MG63 (cell line): ENCODE measurements at regions not wholly inside any gene's neighbourhood (a gene's known extent, or its start where the extent isn't known, plus 50 kb on each side); places are given as distances from the start of the nearest gene placed in this dataset.

Source experiments
- DNase-seq: peaks from one replicate; pipeline ENCODE4 v3.0.0-alpha.2; 2020
- H3K27me3 ChIP-seq: fragments of 250-450 bp; sonication (Bioruptor Pico); 2 replicates; pipeline ENCODE4 v1.5.1; 2020; ENCODE audit warnings: mild to moderate bottlenecking, moderate library complexity
- H3K36me3 ChIP-seq: fragments of 250-450 bp; sonication (Bioruptor Pico); 2 replicates; pipeline ENCODE4 v1.5.1; 2020; ENCODE audit warnings: mild to moderate bottlenecking, moderate library complexity
- H3K4me3 ChIP-seq: fragments of 250-450 bp; sonication (Bioruptor Pico); 2 replicates; pipeline ENCODE4 v1.5.1; 2020; ENCODE audit warnings: mild to moderate bottlenecking, moderate library complexity
- H3K9me3 ChIP-seq: fragments of 250-450 bp; sonication (Bioruptor Pico); 2 replicates; pipeline ENCODE4 v1.5.1; 2020; ENCODE audit warnings: mild to moderate bottlenecking, moderate library complexity

DNA sequence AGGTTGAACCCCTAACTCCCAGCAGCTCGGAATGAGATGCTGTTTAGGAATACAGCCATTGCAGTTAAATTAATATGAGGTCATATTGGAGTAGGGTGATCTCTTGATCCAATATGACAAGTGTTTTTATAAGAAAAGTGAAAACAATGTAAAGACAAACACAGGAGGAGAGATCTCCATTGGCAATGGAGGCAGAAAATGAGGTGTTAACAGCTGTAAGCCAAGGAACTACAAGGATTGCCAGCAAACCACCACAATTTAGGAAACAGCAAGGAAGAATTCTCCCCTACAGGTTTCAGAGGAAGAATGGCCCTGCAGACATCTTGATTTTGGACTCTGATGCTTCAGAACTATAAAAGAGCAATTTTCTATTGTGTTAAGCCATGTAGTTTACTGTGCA lies 774.3 kb downstream of the MRPL39 start:
- no peak overlapping the region for H3K4me3 ChIP-seq
- no peak for DNase-seq
- H3K9me3 ChIP-seq = no peaks in the 10 kb centered on the region
- H3K36me3 ChIP-seq = no peaks in the 10 kb centered on the region
- H3K27me3 ChIP-seq = no peaks in the 10 kb centered on the region

DNA sequence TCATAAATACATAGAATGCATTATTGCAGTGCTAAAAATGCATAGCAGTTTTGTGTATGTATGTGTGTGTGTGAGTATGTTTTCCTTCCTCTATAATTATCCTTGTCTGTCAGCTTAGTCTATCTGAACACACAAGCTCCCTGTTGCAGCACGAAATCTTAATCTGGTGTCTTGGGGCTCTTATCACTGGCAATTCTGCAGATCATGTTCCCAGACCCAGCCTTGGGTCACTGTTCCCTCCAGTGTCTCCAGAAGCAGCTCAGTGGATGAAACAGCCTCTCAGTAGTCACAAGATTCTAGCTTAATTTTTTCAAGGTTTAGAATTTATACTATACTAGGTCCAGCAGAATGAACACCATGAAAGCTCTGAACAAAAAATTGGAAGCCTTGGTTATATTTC lies 777.9 kb downstream of the MRPL39 start:
- Histone ChIP-seq H3K27me3 (no peaks in the 10 kb centered on the region), H3K9me3 (no peaks in the 10 kb centered on the region), H3K4me3 (no peak overlapping the region), H3K36me3 (no peaks in the 10 kb centered on the region)
- DNase-seq = no peak

DNA sequence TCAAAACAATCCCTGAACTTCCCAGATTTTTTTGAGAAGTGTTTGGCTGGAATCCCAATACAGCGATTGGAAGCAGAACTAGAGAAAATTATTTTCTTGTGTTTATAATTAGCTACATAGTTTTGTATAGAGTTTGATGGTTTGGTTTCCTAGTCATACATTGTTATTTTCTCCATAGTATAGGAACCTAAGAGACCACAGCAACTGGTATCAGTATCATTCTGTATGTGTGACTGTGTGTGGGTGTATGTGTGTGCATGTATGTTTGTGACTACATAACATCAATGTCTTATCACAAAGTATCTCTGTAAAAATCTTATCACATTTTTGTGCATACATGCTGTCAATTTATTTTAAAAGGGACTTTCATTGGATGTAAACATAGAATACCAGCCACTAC lies 780.5 kb downstream of the MRPL39 start:
- Histone ChIP-seq H3K27me3 (no peaks in the 10 kb centered on the region), H3K9me3 (no peaks in the 10 kb centered on the region), H3K4me3 (no peak overlapping the region), H3K36me3 (no peaks in the 10 kb centered on the region)
- no peak for DNase-seq

DNA sequence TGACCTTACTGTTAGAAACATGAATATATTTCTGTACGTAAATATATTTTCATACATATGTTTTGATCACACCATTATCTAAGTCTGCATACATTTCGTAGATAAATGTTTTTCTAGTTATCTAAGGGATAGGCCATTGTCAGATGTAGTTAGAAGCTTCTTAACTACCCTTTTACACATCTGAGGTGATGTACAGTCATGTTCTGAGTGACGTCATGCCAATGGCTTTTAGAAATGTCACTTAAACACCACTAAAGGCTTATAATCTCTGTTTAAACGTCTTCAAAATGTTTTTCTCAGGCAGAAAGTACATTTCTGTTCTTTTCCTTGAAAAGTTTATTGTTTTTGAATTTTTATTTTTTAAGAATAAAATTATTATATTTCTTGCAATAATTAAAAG lies 781.9 kb downstream of the MRPL39 start:
- no peak overlapping the region for H3K4me3 ChIP-seq
- no peaks in the 10 kb centered on the region for H3K36me3 ChIP-seq
- no peaks in the 10 kb centered on the region for H3K9me3 ChIP-seq
- DNase-seq = no peak
- H3K27me3 ChIP-seq = no peaks in the 10 kb centered on the region

DNA sequence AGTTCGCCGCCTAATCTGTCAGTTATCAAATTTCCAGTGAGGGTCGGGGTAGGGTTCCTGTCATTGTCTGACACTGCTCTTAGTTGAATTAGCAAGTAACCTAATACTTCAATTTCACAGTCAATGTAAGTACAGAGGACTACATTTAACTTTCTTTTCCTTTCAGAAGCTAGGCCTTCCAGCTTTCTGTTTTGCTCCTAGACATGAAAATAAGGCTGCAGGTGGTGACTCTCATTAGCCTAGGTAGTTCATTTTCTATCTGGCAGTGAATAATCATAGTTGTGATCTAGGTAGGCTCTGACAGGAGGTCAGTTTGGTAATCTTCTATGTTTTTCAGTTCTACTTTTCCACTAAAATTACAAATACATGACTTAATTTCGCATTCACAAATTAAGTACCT lies 783.1 kb downstream of the MRPL39 start:
- H3K9me3 ChIP-seq = no peaks in the 10 kb centered on the region
- no peaks in the 10 kb centered on the region for H3K36me3 ChIP-seq
- no peaks in the 10 kb centered on the region for H3K27me3 ChIP-seq
- DNase-seq = no peak
- no peak overlapping the region for H3K4me3 ChIP-seq

DNA sequence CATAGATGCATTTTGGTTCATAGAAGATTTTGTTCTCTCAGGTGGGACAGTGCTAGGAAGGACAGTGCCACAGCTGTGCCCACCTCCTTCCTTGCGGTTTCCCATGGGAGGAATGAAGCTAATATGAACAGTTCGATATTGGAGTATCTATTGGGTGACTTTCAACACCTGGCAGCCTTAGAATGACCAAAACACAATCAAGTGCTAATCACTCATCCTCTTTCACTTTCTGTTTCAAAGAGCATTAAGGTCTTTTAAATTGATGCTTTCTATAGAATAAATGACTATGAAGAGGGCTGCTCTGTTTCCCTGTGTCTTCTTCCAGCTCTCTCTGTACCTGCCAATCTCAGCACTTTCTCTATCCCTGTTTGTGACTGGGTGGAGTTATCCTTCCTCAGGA lies 784.0 kb downstream of the MRPL39 start:
- Histone ChIP-seq H3K9me3 (no peaks in the 10 kb centered on the region), H3K36me3 (no peaks in the 10 kb centered on the region), H3K4me3 (no peak overlapping the region), H3K27me3 (no peaks in the 10 kb centered on the region)
- no peak for DNase-seq

DNA sequence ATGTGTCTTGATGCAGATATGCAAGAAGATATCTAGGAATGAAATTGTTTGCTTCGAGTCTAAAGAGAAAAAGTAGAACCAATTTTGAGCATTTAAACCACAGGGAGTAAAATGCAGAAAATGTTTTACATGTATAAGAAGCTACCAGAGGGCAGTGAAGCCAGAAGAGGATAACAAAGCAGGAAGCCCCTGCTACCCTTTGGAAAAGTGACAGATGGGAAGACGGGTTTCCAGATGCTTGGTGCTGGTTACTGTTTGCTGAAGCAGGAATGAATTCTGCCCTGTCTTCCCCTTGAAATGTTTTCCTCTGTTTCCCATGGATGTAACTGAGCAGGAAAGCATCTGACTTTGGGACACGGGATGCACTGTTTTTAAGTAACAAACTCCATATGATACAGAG lies 822.2 kb downstream of the MRPL39 start:
- Histone ChIP-seq H3K4me3 (no peak overlapping the region), H3K36me3 (no peaks in the 10 kb centered on the region), H3K9me3 (no peaks in the 10 kb centered on the region), H3K27me3 (no peaks in the 10 kb centered on the region)
- DNase-seq = no peak

DNA sequence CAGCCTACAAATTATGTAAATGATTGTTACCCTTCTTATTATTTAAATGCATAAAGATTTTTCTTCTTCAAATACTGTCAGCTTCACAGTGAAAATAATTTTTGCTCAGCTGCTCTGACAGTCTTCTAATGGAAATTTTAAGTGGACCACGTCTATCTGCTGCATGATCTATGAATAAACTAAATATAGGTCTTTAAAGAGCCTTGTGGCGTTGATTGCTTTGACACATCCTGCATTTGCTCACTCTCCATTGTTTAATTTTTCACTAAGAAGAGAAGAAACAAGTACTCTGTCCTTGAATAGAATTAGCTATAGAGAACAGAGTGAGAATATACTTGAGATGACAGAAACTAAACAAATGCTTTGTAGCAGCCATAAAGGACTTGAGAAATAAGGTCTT lies 826.1 kb downstream of the MRPL39 start:
- DNase-seq = no peak
- Histone ChIP-seq H3K4me3 (no peak overlapping the region), H3K36me3 (no peaks in the 10 kb centered on the region), H3K27me3 (no peaks in the 10 kb centered on the region), H3K9me3 (no peaks in the 10 kb centered on the region)

DNA sequence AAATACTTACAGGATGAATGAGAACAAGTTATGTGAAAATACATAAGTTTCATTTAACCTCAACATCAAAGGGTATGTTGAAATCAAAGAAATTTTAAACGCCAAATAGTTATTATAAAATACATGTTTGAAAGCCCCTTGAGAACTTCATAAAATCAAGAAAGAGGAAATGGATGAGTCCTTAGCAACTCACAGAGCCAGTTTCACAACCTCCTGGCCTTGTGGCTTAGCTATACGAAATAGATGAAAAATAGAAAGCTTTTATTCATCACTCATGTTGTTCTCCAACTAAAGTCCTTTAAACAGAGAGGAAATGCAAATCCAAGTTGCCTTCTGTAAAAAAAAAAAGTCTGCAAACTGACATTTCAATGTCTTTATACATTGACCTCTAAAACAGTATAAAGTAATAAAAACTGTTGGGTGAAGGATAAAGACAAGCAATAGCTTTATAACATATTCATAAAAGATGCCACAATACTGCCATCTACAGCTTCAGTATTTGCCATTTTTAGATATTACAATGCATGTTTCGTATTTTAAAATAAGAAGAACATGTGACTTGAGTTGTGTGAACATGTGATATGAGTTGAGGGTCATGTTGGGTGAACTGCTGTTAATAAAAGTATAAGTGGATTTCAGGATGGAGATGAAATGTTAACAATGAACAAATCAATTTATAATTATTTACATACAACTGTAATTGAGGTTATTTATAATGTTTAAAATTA lies 847.8 kb downstream of the MRPL39 start:
- Histone ChIP-seq H3K4me3 (no peak overlapping the region), H3K9me3 (no peaks in the 10 kb centered on the region), H3K27me3 (no peaks in the 10 kb centered on the region), H3K36me3 (no peaks in the 10 kb centered on the region)
- no peak for DNase-seq

DNA sequence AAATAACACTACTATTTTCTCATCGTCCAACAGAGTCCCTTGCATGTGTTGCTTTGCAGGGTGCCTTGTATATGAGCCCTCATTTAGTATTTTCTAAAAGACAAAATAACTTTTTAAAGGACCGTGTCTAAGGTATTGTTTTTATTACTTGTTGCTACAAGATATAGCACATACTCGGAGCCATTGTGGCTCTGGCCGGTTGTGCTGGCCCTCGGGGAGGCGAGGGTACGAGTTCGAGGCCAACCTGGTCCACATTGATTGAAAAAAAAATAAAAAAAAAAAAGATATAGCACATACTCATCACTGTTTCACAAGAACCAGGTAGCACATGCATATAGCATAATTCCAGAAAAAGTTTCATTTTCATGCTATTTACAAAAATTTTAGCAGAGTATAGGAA lies 869.2 kb downstream of the MRPL39 start:
- no peak overlapping the region for H3K4me3 ChIP-seq
- no peaks in the 10 kb centered on the region for H3K9me3 ChIP-seq
- H3K36me3 ChIP-seq = no peaks in the 10 kb centered on the region
- H3K27me3 ChIP-seq = no peaks in the 10 kb centered on the region
- no peak for DNase-seq

DNA sequence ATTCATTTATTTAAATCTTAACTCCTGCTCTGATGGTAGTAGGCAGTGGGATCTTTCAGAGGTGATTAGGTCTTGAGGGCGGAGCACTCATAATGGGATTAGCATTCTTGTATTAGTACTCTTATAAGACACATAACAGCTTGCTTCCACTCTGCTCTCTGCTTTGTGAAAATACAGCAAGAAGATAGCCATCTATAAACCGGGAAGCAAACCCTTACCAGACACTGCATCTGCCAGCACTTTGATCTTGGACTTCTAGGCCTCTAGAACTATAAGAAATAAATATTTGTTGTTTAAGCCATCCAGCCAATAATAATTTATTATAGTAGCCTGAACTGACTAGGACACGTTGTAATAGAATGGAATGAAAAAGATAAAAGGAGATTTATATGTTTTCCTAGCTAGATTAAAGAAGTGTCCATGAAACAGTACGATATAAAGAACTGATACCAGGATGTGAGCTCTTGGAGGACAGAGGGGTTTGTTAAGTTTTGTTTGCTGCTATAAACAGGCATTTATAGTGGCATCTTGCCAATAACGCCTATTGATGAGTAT lies 869.9 kb downstream of the MRPL39 start:
- no peak overlapping the region for H3K4me3 ChIP-seq
- H3K36me3 ChIP-seq = no peaks in the 10 kb centered on the region
- no peaks in the 10 kb centered on the region for H3K27me3 ChIP-seq
- DNase-seq = no peak
- no peaks in the 10 kb centered on the region for H3K9me3 ChIP-seq

DNA sequence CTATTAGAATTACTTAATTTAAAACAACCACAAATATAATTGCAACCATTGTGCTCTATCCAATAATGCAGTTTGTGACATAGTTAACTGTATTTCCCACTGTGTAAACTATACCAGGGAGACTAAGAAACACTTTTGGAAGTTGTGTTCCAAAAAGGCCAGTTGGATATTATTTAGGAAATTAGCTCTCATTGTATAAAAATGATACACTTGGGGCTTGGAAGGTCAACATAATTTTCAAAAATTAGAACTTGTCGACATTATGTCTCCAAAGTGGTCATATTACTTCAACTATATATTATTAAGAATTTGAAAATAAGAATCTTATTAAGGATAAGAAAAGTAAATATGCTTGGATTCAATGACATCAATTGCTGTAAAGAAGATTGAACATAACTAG lies 876.6 kb downstream of the MRPL39 start:
- no peak for DNase-seq

DNA sequence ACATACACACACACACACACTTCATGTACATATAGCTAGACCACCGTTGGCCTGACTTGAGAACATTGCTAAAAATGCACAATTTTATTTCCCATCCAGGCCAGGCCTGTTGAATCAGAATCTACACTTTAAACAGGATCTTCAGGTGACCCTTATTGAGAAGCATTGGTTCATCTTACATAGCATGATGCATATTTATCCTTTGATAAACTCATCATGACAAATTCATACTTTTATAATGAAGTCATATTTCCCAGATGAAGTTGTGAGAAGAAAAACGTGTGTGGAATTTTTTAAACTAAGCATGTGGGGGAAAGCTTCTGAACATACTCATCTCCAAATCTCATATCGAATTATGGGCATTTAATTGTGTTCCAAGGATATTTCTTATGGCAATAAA lies 877.7 kb downstream of the MRPL39 start:
- Histone ChIP-seq H3K27me3 (no peaks in the 10 kb centered on the region), H3K4me3 (no peak overlapping the region), H3K9me3 (no peaks in the 10 kb centered on the region), H3K36me3 (no peaks in the 10 kb centered on the region)
- DNase-seq = no peak

More for the DNA sequence above, 876.6 kb downstream of the MRPL39 start:
- H3K27me3 ChIP-seq = no peaks in the 10 kb centered on the region
- no peaks in the 10 kb centered on the region for H3K36me3 ChIP-seq
- H3K9me3 ChIP-seq = no peaks in the 10 kb centered on the region
- H3K4me3 ChIP-seq = no peak overlapping the region

DNA sequence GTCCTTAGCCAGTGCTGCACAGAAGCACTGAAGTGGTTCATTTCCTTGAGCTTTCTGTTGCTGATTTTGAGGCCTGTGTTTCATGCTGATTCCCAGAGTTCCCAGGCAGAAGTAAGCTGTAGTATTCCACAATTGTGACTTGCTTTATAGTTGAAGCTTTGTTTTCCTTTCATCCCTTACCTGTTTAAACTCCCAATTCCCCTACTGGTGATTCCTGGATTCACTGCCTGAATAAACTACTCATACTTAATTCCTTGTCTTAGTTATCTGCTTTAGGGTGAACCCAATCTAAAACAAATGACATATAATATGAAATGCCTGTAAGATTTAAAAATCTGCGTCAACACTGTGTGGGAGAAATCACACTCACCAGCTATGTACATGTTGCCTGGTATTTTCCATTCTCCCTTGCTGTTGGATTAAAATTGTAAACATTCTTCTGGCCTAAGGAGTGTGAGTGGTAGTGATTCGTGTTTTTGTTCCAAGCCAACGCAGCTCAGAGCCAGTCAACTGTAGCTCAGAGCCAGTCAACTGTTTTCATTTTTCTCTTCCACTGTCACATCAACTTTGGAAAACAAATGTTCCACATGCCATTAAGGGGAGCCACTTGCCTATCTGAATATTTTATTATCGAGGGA lies 879.4 kb downstream of the MRPL39 start:
- DNase-seq = no peak
- H3K9me3 ChIP-seq = no peaks in the 10 kb centered on the region
- H3K4me3 ChIP-seq = no peak overlapping the region
- no peaks in the 10 kb centered on the region for H3K27me3 ChIP-seq
- H3K36me3 ChIP-seq = no peaks in the 10 kb centered on the region

DNA sequence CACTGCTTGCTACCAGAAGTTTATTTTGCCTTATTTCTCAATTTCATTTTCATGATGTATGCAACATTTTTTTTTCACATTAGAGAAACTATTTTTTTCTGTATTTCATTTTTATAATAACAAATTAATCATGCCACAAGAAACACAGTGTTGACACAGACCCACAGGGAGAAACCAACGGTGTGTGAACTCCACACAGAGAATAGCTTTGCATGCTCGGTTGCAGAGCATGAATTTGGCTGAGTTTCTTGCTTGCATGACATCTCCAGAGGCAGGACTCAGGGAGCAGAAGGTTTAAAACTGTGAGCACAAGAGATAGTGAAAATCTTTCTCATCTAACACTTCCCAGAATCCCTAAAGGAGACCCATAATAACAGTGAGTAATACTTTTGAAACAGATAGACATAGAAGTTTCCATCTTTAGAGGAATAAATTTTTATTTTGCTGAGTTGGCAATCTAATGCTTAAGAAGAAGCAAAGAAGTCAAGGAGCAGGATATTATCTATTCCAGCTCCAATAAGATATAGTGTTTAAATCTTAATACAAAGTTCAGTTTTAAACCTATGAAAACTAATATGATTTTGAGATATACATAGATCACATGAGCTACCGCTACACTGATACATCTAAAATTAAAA lies 890.9 kb downstream of the MRPL39 start:
- Histone ChIP-seq H3K27me3 (no peaks in the 10 kb centered on the region), H3K36me3 (no peaks in the 10 kb centered on the region), H3K4me3 (no peak overlapping the region), H3K9me3 (no peaks in the 10 kb centered on the region)
- no peak for DNase-seq

DNA sequence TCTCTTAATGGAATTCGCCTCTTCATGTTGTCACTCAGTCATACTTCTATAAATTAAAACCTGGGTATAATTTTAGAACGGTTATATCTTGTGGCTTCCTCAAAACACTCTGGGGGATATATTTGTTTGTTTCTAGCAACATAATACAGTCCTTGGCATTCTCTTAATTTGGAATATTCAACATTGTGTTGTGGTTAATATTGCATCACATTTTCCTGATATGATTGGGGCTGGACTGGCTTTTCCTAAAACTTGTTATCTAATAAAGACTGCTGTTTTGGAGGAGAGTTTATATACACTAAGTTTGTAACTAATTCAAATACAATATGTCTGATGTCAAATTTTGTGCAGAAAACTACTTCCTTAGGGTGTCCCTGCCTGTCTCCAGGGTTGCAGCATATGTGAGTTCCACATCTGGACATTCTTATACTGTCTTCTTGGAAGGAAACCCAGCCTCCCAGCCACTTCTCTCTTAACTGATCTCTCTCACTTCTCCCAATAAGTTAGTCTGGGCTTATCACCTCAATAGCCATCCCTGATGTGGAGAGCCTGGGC lies 892.6 kb downstream of the MRPL39 start:
- H3K4me3 ChIP-seq = no peak overlapping the region
- H3K27me3 ChIP-seq = no peaks in the 10 kb centered on the region
- H3K36me3 ChIP-seq = no peaks in the 10 kb centered on the region
- no peaks in the 10 kb centered on the region for H3K9me3 ChIP-seq
- no peak for DNase-seq

DNA sequence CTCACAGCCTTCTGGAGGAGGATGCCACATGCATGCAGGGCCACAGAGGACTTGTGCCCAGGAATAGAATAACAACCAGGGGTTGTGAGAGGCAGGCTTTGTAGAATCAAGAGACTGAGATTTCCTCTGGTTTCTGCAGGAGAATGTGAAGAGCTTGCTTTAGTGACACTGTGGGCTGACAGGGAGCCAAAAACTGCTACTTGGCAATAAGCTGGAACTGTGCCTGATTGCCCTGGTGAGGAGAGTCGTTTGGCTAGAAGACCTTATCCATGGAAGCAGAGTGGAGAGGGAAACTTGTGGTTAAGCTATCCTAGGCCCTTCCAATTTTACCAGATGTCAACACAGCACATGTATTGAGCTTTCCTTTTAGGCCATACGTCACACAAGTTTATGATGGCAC lies 902.1 kb downstream of the MRPL39 start:
- Histone ChIP-seq H3K27me3 (no peaks in the 10 kb centered on the region), H3K4me3 (no peak overlapping the region), H3K9me3 (no peaks in the 10 kb centered on the region), H3K36me3 (no peaks in the 10 kb centered on the region)
- DNase-seq = no peak
